Stimulated activated CD4-positive, alpha-beta T cell treated with anti-CD3 and anti-CD28 coated beads, Interleukin-12 subunit alpha, Interleukin-12 subunit beta, amount 100 ng/mL, for 48 hours (primary cell): ENCODE measurements at regions not wholly inside any gene's neighbourhood (a gene's known extent, or its start where the extent isn't known, plus 50 kb on each side); places are given as distances from the start of the nearest gene placed in this dataset.

Experiments used
- DNase-seq, 3 donors: peaks; one replicate each; pipeline ENCODE4 v3.0.0-alpha.2; 2020; ENCODE audit warnings: low read depth in 2 of 3, low spot score in 1 of 3

GRCh38 chr6:147755999-147756398, 247.5 kb downstream of the SAMD5 start:
- no peak for DNase-seq

- no peak for DNase-seq
These were observed 248.4 kb downstream of the SAMD5 start for GRCh38 chr6:147756891-147757290.

DNA sequence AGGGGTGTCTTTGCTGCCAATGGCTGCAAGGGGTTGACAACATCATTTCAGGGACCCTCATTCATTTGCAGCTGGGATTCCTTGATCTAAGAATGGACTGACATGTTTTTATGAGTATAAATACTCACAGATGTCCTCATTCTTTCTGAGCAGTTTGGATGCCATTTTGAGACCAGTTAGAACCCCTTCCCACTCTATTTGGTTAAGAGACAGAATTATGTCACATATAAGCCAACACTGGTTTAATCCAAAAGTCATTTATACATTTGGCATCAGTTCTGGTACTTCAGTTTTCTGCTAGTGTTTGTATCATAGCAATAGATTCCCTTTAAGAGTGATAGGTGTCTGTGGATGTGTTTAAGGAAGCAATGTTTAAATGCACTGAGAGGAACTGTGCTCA, 248.8 kb downstream of the SAMD5 start:
- DNase-seq, result no peak

DNA sequence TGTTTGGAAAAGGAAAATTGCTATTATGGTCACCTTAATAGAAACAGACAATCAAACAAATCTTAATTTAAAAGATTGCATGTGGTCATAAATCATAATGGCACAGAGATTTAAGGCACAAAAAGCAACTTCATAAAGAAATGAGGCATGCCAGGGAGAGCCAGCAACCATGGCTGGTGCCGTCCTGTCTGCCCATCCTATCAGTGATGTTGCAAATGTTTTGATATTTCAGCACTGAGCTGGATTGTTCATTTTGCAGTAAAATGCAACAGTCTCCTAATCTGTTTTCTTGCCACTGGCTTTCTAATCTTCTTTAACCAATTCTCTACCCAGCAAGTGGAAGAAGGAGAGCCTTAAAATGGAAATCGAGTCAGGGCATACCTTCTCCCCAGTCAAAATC, 249.8 kb downstream of the SAMD5 start:
- DNase-seq, result no peak

DNA sequence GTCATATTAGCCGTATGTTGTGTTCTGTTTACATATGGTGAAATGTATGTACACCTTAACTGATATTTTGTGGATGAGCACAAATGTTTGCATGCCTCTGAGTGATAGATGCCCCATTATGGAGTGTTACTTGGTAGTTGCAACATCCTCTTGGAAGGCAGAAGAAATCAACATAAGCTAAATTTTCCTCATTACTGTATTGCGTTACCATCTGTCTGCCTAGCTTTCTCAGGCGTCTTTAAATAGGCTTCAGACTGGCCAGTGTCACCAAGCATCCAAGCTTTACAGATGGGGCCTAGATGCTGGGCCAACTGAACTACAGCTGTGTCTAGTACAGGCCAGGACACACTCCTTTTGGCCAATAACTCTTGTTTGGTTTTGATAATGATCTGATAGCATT, 250.6 kb downstream of the SAMD5 start:
- DNase-seq, result no peak

DNA sequence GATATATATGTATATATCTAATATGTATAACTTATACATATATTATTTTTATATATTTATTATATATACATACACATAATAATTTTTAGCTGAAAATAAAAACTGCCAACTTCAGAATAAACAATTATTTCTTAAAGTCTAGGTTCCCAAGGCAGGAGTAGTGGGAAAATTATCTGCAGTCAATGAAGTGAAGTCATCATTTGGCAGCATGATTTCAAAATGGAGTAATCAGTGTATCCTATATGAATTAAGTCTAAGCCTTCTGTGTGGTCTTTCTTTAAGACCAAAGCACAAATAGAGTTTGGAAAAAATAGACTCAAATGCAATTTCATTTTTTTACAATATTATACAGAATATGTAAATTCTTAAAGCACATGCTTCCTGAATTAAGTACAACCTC, 251.0 kb downstream of the SAMD5 start:
- no peak for DNase-seq

DNA sequence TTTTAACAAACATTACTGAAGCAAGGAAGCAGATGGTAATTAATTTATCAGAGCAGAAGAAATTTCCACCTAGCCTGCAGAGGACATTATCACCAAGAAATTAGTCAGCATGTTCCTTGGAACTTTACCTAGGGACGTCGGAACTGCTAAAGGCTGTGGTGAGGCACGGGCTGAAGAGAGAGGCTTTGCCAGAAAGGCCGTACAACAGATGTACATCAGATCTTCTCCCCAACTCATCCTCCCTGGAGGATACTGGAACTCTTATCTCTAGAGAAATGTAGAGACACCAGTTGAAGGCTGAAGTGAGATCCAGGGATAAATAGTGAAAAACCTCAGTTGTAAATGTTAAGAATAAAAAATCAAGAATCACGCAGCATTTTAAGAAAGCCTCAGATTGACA, 257.1 kb downstream of the SAMD5 start:
- no peak for DNase-seq

DNA sequence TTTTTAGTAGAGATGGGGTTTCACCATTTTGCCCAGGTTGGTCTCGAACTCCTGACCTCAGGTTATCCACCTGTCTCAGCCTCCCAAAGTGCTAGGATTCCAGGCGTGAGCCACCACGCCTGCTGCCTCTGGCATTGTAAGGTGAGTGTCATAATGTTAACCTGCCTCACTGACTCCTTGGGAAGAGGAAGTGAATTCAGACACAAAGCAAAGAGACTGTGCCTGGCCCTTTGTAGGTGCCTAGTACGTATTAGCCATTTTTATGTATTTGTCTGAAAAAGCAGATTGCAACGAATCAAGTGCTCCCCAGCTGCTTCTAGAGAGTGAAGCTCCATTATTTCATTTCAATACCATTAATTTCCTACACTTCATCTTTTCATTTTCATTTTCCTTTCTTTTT, 260.5 kb downstream of the SAMD5 start:
- no peak for DNase-seq

GRCh38 chr6:147769496-147770087, 261.1 kb downstream of the SAMD5 start:
- DNase-seq, result no peak

DNA sequence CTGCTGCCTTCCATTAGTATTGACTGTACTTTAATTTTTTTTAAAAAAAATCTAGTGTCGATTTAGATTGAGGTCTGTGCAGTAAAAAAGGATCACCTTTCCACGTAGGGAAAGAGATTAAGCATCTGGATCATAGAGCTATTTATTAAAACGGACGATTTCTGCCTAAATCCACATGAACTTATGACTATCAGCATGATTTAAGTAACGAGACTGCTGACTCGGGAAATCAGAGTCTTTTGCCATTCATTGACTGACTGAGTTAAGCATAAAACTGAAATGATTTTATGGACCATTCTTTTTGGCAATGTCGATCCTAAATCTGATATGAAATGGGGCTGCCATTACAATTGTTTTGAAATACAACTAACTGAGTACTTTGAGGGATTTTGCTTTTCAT, 261.7 kb downstream of the SAMD5 start:
- DNase-seq, result no peak

DNA sequence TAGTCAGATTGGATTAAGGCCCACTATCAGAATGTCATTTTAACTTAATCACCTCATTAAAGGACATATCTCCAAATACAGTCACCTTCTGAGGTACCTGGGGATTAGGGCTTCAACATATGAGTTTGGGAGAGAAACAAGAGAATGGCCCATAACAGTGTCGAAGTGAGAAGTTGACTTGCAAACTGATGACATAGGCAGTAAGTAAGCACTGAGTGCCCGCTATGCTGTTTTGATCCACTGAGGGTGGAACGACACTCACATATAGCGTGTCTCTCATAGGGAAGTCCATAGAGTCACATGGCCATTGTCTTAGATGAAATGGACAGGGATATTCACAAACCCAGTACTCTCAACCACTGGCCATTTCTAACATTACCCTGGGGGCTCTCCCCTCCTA, 264.2 kb downstream of the SAMD5 start:
- no peak for DNase-seq

- no peak for DNase-seq
These were observed 266.4 kb downstream of the SAMD5 start for GRCh38 chr6:147774856-147775255.

DNA sequence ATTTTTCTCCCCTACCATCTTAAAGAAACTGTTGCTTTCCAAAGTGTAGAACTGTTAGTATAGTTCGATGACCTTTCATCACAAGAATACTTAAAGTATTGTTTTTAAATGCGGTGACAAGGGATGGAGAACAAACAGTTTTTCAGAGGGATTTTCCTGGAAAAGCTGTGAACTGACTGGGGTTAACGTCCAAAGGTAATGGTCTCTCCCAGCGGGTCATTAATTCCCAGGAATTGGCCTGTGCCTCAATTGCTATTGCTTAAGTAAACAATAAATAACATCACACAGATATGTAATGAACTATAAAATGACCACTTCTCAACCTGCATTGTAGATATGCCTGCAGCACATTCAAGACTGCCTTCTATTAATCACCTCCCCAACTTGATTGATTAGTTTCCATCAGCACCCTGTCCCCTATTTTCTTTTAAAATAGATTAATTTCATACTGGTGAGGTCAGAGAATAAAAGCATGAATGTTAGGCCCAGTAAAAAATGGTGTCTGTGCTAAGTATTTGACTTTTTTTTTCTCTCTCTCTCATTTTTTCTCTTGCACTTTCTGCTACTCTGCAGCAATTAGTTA, 268.2 kb downstream of the SAMD5 start:
- no peak for DNase-seq

DNA sequence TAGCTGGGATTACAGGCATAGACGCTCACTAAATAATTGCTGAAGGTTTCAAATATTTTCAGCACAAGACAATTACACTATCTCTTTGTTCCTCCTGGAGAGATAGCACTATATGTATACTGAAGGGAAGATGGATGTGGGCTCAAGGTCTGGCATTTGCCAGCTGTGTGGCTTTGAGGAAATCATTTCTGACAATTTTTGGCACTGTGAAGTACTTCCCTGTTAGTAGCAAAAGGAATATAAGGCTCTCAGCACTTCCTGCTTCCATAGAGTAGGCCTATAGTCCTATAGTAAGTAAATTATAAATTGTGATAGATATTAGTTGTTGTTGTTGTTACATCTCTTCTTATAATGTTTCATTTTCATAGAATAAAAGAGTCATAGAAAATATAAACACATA, 271.1 kb downstream of the SAMD5 start:
- DNase-seq, result no peak

- DNase-seq, result no peak
These were observed 273.8 kb downstream of the SAMD5 start for GRCh38 chr6:147782302-147782701.

- DNase-seq, result no peak
These were observed 275.9 kb downstream of the SAMD5 start for GRCh38 chr6:147784371-147784770.

DNA sequence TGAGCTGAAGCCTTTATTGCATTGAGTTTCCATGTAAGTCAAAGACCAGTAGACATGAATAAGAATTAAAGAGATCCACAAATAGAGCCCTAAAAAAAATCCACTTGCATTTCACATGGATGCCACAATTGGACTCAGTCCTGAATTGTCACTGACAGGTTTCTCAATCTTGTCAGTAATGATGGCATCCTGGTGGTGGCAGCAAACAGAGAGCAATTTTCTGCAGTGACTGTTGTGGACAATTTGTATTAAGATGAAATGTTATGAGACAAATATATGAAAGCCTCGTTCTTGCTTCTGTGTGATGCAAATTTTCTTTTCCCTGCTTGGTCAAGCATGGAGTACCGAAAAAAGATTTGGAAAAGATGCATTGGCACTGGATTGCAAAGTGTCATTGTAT, 278.9 kb downstream of the SAMD5 start:
- no peak for DNase-seq

GRCh38 chr6:147789430-147789947, 281.0 kb downstream of the SAMD5 start:
- no peak for DNase-seq

- no peak for DNase-seq
These were observed 285.6 kb downstream of the SAMD5 start for GRCh38 chr6:147793871-147794643.

DNA sequence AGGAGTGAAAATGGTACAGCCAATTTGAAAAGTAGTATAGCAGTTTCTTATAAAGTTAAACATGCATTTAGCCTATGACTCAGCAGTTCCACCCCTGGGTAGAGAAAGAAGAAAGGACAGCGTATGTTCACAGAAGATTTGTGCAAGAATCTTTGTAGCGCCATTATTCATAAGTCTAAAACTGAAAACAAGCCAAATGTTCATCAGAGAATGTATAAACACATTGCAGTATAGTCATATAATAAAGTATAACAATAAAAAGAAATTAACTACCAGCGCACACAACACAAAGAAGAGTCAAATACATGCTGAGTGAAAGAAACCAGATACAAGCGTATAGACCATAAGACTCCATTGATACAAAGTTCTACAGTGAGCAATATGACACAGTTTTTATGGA, 294.0 kb downstream of the SAMD5 start:
- no peak for DNase-seq

DNA sequence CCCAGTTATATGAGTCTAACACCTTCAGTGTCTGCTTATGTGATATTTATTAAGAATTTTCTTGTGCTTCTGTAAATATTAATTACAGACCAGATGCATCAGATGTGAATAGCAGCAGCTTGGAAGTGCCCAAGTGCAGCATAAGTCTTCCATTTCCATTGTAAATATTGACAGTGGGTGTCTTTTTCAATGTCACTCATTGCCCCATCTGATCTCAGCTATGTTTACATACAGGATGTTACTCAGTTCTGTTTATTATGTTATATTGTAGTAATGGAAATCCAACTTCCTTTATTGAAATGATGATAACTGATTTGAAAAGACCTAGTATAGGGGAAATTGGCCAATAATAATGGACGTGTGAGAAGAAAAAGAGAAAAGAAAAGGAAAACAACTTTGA, 296.7 kb downstream of the SAMD5 start:
- no peak for DNase-seq

GRCh38 chr6:147806697-147807096, 298.2 kb downstream of the SAMD5 start:
- no peak for DNase-seq

GRCh38 chr6:147808640-147809039, 300.1 kb downstream of the SAMD5 start:
- DNase-seq, result no peak
